SK-N-SH (cell line): ENCODE measurements at regions not wholly inside any gene's neighbourhood (a gene's known extent, or its start where the extent isn't known, plus 50 kb on each side); places are given as distances from the start of the nearest gene placed in this dataset.

ENCODE experiments used
- CTCF ChIA-PET: fragments of 300-600, 350-600 bp; formaldehyde crosslinking; extraction: SDS; loops from one replicate; lab custom pipeline; 2021; lab: Yijun Ruan, JAX
- POLR2A ChIA-PET: fragments of 350-600 bp; sonication (Branson Sonifier 250); formaldehyde crosslinking; extraction: SDS; loops from one replicate; lab custom pipeline; 2020; ENCODE audit warnings: antibody characterized with exemption, inconsistent platforms; lab: Yijun Ruan, JAX
- DNase-seq: peaks from one replicate; pipeline ENCODE4 v3.0.0; 2012
- H2AFZ ChIP-seq: fragments of 200-600 bp; sonication (generic); 2 replicates; pipeline ENCODE4 v1.8.1; 2016; ENCODE audit warnings: antibody characterized with exemption, mild to moderate bottlenecking, low read depth
- H3F3A ChIP-seq: fragments of 200-600 bp; sonication (generic); replicated peaks from 2 replicates; pipeline ENCODE3; 2016; ENCODE audit warnings: antibody characterized with exemption, mild to moderate bottlenecking; ENCODE audit not compliant: insufficient read depth
- H3K27ac ChIP-seq, 2 experiments: fragments of 200-500 bp in 1 of 2; fragments of 200-600 bp in 1 of 2; sonication (Bioruptor generic) in 1 of 2; sonication (generic), shearing (Covaris generic) in 1 of 2; 2 replicates each; pipeline versions ENCODE4 v1.5.1 to v1.6.1; 2014 to 2016; ENCODE audit warnings: low read depth in 2 of 2, inconsistent platforms in 1 of 2, low read length in 1 of 2, mild to moderate bottlenecking in 1 of 2, mixed read lengths in 1 of 2
- H3K27me3 ChIP-seq: fragments of 200-600 bp; sonication (generic), shearing (Covaris generic); 2 replicates; pipeline ENCODE4 v1.6.1; 2016; ENCODE audit warnings: mixed run types; ENCODE audit not compliant: insufficient read depth
- H3K36me3 ChIP-seq, 2 experiments: fragments of 200-500 bp in 1 of 2; fragments of 200-600 bp in 1 of 2; sonication (Bioruptor generic) in 1 of 2; sonication (generic) in 1 of 2; replicated peaks in 1 of 2; 2 replicates each; pipeline versions ENCODE3 to v1.5.1; 2014 to 2016; ENCODE audit warnings: low read length in 1 of 2, mild to moderate bottlenecking in 1 of 2; ENCODE audit not compliant: insufficient read depth in 2 of 2, control insufficient read depth in 1 of 2
- H3K4me1 ChIP-seq, 2 experiments: fragments of 200-500 bp in 1 of 2; fragments of 200-600 bp in 1 of 2; sonication (Bioruptor generic) in 1 of 2; sonication (generic), shearing (Covaris generic) in 1 of 2; 2 replicates each; pipeline versions ENCODE4 v1.5.1 to v1.6.1; 2014 to 2016; ENCODE audit warnings: low read depth in 1 of 2, low read length in 1 of 2, mixed run types in 1 of 2; ENCODE audit not compliant: insufficient read depth in 2 of 2, control insufficient read depth in 1 of 2
- H3K4me2 ChIP-seq: fragments of 200-600 bp; sonication (generic), shearing (Covaris generic); 2 replicates; pipeline ENCODE4 v1.6.1; 2017; ENCODE audit warnings: mixed run types
- H3K4me3 ChIP-seq, 2 experiments: fragments of 200-500 bp in 1 of 2; fragments of 200-600 bp in 1 of 2; sonication (Bioruptor generic) in 1 of 2; sonication (generic), shearing (Covaris generic) in 1 of 2; 2 replicates each; pipeline versions ENCODE4 v1.5.1 to v1.8.1; 2014 to 2016; ENCODE audit warnings: low read depth in 2 of 2, inconsistent platforms in 1 of 2, low read length in 1 of 2, mild to moderate bottlenecking in 1 of 2, mixed read lengths in 1 of 2, moderate library complexity in 1 of 2
- H3K79me2 ChIP-seq: fragments of 200-600 bp; sonication (generic); 2 replicates; pipeline ENCODE4 v1.8.1; 2017; ENCODE audit warnings: mild to moderate bottlenecking; ENCODE audit not compliant: insufficient read depth
- H3K9ac ChIP-seq: fragments of 200-600 bp; sonication (generic); 2 replicates; pipeline ENCODE4 v1.6.1; 2017; ENCODE audit warnings: mixed run types
- H3K9me2 ChIP-seq: fragments of 200-600 bp; sonication (generic); 2 replicates; pipeline ENCODE4 v1.6.1; 2017; ENCODE audit warnings: mixed run types
- H3K9me3 ChIP-seq: fragments of 200-600 bp; sonication (generic); 2 replicates; pipeline ENCODE4 v1.6.1; 2017; ENCODE audit warnings: mixed run types, mild to moderate bottlenecking, moderate library complexity
- H4K20me1 ChIP-seq: fragments of 200-600 bp; sonication (generic); 2 replicates; pipeline ENCODE4 v1.6.1; 2017; ENCODE audit warnings: mild to moderate bottlenecking, mixed run types; ENCODE audit not compliant: insufficient read depth
- CHD2 ChIP-seq: fragments of 150-350 bp; IDR thresholded peaks from 2 replicates; pipeline ENCODE4 v1.6.1; 2018; ENCODE audit warnings: low read length; ENCODE audit not compliant: partially characterized antibody
- EZH2phosphoT487 ChIP-seq: fragments of 200-600 bp; sonication (generic); IDR thresholded peaks from 2 replicates; pipeline ENCODE4 v1.6.1; 2017; ENCODE audit warnings: low read depth, mixed run types, mild to moderate bottlenecking, antibody characterized with exemption, moderate library complexity, borderline replicate concordance
- MXI1 ChIP-seq: IDR thresholded peaks from 2 replicates; pipeline ENCODE4 v1.6.1; 2012; ENCODE audit warnings: mild to moderate bottlenecking, low read depth, low read length, improper control_type of control experiment
- RAD21 ChIP-seq: IDR thresholded peaks from 2 replicates; pipeline ENCODE4 v1.6.1; 2012; ENCODE audit warnings: mild to moderate bottlenecking, low read length
- RFX5 ChIP-seq: IDR thresholded peaks from 2 replicates; pipeline ENCODE4 v1.6.1; 2012; ENCODE audit warnings: mild to moderate bottlenecking, improper control_type of control experiment, low read length
- RXRA ChIP-seq: IDR thresholded peaks from 2 replicates; pipeline ENCODE4 v1.4.0; 2012; ENCODE audit warnings: low read depth, mild to moderate bottlenecking, borderline replicate concordance
- SIN3A ChIP-seq: IDR thresholded peaks from 2 replicates; pipeline ENCODE4 v1.6.1; 2012; ENCODE audit warnings: low read depth, mild to moderate bottlenecking, low read length, moderate library complexity, borderline replicate concordance
- TAF1 ChIP-seq: IDR thresholded peaks from 2 replicates; pipeline ENCODE4 v1.6.1; 2012; ENCODE audit warnings: low read depth, mild to moderate bottlenecking, low read length, moderate library complexity, borderline replicate concordance
- TCF12 ChIP-seq: IDR thresholded peaks from 2 replicates; pipeline ENCODE4 v1.4.0; 2012
- TEAD4 ChIP-seq: IDR thresholded peaks from 2 replicates; pipeline ENCODE4 v1.4.0; 2012; ENCODE audit warnings: mild to moderate bottlenecking, borderline replicate concordance; ENCODE audit not compliant: insufficient read depth
- WGBS: methylation state at CpG from one replicate; pipeline ENCODE4 v1.1.6; 2017; ENCODE audit warnings: low lambda C conversion rate; 5-methylcytosine and 5-hydroxymethylcytosine counted together
- TF ChIP-seq, protein P1 (sequence below): fragments of 150-350 bp; IDR thresholded peaks from 2 replicates; pipeline ENCODE4 v1.6.1; 2017; ENCODE audit warnings: antibody characterized with exemption, low read length, low read depth, borderline replicate concordance
- TF ChIP-seq, protein P2 (sequence below): fragments of 150-350 bp; IDR thresholded peaks from 2 replicates; pipeline ENCODE4 v1.6.1; 2016; ENCODE audit warnings: mild to moderate bottlenecking, low read depth, low read length
- TF ChIP-seq, protein P3 (sequence below): IDR thresholded peaks from 2 replicates; pipeline ENCODE4 v1.4.0; 2012; ENCODE audit warnings: low read depth, borderline replicate concordance
- TF ChIP-seq, protein P4 (sequence below): IDR thresholded peaks from 2 replicates; pipeline ENCODE4 v1.4.0; 2012; ENCODE audit warnings: low read depth, borderline replicate concordance

DNA sequence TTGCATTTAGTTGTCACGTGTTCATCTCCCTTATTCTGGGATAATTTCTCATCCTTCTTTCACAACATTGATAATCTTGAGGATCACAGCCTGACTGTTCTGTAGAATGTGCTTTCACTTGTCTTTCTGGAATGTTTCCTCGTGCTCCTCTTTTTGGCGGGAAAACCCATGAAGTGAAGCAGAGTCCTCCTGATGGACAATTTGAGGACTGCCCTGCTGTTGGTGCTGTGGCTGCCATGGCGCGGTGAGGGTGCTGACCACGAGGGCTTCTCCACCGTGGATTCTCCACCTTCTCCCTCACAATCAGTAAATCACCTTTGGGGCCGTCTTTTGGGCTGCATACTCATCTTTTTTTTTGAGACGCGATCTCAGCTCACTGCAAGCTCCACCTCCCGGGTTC lies 946.9 kb downstream of the BRD1 start:
- Histone ChIP-seq H4K20me1 (no peaks in the 10 kb centered on the region), H3K4me2 (no peak overlapping the region), H3K36me3 (no peaks in the 10 kb centered on the region), H3K27me3 (no peaks in the 10 kb centered on the region), H3K4me3 (no peak overlapping the region), H3K9ac (no peak overlapping the region)
- POLR2A ChIA-PET: no interaction called here
- DNase-seq: no peak
- WGBS: 66% methylated on average over 11 of the region's 11 CpGs
- TF ChIP-seq TCF12 (no peak), RFX5 (no peak)
- TF ChIP-seq, all 33 proteins: peak for 0
- H3K79me2 ChIP-seq: no peaks in the 10 kb centered on the region
- no peaks in the 10 kb centered on the region for H3K9me3 ChIP-seq
- no peak overlapping the region for H3K27ac ChIP-seq
- CTCF ChIA-PET: no interaction called here
- H3K9me2 ChIP-seq: no peaks in the 10 kb centered on the region
- H3K4me1 ChIP-seq: no peaks in the 10 kb centered on the region
- no peaks in the 10 kb centered on the region for H3F3A ChIP-seq
- no peak overlapping the region for H2AFZ ChIP-seq

DNA sequence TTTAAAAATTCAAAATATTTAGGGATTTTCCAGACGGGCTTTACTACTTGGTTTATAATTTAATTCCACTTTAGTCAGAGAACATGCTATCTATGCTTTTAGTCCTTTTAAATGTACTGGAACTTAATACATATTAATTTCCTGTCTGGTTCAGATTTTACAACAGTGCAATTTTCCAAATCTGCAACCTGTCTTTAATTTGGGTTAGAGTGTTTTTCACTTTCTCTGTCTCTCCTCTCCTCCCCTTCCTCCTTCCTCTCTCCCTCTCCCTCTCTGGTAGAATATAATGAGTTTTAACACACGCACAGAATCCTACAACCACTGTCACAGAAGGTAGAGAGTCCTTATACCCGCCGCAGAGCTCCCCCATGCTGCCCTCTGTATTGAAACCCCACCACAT lies 950.7 kb downstream of the BRD1 start:
- no peaks in the 10 kb centered on the region for H3K27me3 ChIP-seq
- H3F3A ChIP-seq: no peaks in the 10 kb centered on the region
- no peaks in the 10 kb centered on the region for H3K79me2 ChIP-seq
- no peaks in the 10 kb centered on the region for H3K36me3 ChIP-seq
- no peak overlapping the region for H3K9ac ChIP-seq
- H3K9me2 ChIP-seq: no peaks in the 10 kb centered on the region
- DNase-seq: no peak
- H3K4me1 ChIP-seq: peaks cover 0 to 5% of the 10 kb centered on the region in 2 experiments; a peak in 2 of 4 replicates
- 13% methylated on average over 4 of the region's 4 CpGs for WGBS
- ChIA-PET POLR2A (no interaction called here), CTCF (no interaction called here)
- no peak overlapping the region for H2AFZ ChIP-seq
- H3K9me3 ChIP-seq: no peaks in the 10 kb centered on the region
- no peak overlapping the region for H3K4me3 ChIP-seq
- TF ChIP-seq, protein P1, sequence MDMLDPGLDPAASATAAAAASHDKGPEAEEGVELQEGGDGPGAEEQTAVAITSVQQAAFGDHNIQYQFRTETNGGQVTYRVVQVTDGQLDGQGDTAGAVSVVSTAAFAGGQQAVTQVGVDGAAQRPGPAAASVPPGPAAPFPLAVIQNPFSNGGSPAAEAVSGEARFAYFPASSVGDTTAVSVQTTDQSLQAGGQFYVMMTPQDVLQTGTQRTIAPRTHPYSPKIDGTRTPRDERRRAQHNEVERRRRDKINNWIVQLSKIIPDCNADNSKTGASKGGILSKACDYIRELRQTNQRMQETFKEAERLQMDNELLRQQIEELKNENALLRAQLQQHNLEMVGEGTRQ: no peak
- TF ChIP-seq, protein P2, sequence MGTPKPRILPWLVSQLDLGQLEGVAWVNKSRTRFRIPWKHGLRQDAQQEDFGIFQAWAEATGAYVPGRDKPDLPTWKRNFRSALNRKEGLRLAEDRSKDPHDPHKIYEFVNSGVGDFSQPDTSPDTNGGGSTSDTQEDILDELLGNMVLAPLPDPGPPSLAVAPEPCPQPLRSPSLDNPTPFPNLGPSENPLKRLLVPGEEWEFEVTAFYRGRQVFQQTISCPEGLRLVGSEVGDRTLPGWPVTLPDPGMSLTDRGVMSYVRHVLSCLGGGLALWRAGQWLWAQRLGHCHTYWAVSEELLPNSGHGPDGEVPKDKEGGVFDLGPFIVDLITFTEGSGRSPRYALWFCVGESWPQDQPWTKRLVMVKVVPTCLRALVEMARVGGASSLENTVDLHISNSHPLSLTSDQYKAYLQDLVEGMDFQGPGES: no peak
- TF ChIP-seq, protein P3, sequence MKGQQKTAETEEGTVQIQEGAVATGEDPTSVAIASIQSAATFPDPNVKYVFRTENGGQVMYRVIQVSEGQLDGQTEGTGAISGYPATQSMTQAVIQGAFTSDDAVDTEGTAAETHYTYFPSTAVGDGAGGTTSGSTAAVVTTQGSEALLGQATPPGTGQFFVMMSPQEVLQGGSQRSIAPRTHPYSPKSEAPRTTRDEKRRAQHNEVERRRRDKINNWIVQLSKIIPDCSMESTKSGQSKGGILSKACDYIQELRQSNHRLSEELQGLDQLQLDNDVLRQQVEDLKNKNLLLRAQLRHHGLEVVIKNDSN: no peak
- TF ChIP-seq RXRA (no peak), EZH2phosphoT487 (no peak), MXI1 (no peak), SIN3A (no peak), RAD21 (no peak), CHD2 (no peak), TEAD4 (no peak), TAF1 (no peak)
- TF ChIP-seq, protein P4, sequence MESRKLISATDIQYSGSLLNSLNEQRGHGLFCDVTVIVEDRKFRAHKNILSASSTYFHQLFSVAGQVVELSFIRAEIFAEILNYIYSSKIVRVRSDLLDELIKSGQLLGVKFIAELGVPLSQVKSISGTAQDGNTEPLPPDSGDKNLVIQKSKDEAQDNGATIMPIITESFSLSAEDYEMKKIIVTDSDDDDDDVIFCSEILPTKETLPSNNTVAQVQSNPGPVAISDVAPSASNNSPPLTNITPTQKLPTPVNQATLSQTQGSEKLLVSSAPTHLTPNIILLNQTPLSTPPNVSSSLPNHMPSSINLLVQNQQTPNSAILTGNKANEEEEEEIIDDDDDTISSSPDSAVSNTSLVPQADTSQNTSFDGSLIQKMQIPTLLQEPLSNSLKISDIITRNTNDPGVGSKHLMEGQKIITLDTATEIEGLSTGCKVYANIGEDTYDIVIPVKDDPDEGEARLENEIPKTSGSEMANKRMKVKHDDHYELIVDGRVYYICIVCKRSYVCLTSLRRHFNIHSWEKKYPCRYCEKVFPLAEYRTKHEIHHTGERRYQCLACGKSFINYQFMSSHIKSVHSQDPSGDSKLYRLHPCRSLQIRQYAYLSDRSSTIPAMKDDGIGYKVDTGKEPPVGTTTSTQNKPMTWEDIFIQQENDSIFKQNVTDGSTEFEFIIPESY: no peak
- no peak overlapping the region for H3K27ac ChIP-seq
- no peak overlapping the region for H3K4me2 ChIP-seq
- no peaks in the 10 kb centered on the region for H4K20me1 ChIP-seq
